NCI-H748 (cell line): ENCODE measurements at regions not wholly inside any gene's neighbourhood (a gene's known extent, or its start where the extent isn't known, plus 50 kb on each side); places are given as distances from the start of the nearest gene placed in this dataset.
"Not testable (repeated sequence)": the region's sequence is repeated elsewhere in the genome, so short reads cannot be mapped to it uniquely, and the experiment has no call there.

ENCODE experiments used
- DNase-seq: peaks from one replicate; lab custom pipeline; 2025; ENCODE audit not compliant: unreplicated experiment; lab: John Stamatoyannopoulos, UW

DNA sequence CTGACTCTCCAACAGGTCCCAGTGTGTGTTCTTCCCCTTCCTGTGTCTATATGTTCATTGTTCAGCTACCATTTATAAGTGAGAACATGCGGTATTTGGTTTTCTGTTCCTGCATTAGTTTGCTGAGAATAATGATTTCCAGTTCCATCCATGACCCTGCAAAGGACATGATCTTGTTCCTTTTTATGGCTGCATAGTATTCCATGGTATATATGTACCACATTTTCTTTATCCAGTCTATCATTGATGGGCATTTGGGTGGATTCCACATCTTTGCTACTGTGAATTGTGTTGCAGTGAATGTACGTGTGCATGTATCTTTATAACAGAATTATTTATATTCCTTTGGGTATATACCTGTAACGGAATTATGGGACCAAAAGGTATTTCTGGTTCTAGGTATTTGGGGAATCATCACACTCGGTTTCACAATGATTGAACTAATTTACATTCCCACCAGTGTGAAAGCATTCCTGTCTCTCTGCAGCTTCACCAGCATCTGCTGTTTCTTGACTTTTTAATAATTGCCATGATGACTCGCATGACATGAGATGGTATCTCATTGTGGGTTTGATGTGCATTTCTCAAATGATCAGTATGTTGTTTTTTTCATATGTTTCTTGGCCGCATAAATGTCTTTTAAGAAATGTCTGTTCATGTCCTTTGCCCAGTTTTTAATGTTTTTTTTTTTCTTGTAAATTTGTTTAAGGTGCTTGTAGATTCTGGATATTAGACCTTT, 60.2 kb downstream of the LSMEM1 start:
- DNase-seq, result no peak

DNA sequence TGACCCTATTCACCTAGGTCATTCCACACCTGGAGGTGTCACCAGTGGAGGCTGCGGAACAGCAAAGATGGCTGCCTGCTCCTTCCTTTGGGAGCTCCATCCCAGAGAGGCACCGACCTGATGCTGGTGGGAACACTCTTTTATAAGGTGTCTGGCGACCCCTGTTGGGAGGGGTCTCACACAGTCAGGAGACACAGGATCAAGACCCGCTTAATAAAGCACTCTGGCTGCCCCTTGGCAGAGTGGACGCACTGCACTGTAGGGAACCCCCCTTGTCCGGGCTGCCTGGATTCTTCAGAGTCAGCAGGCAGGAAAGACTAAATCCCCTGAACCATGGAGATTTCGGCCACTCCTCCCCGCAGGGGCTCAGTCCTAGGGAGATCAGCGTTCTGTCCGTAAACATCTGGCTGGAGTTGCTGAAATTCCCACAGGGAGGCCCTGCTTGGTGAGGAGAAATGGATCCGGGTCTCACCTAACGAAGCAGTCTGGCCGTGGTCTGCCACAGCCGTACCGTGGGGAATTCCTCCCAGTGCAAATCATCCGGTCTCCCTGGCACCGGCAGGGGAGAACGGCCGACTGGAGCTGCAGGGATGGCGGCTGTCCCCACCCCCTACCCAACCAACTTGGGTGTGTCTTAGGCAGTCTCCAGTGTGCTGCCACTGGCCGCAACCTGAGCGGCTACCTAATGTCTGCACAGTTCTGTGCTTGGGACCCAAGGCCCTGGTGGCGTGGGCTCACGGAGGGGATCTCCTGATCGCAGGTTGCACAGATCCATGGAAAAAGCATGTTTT, 66.1 kb downstream of the LSMEM1 start:
- DNase-seq, result peak; percentile 36

DNA sequence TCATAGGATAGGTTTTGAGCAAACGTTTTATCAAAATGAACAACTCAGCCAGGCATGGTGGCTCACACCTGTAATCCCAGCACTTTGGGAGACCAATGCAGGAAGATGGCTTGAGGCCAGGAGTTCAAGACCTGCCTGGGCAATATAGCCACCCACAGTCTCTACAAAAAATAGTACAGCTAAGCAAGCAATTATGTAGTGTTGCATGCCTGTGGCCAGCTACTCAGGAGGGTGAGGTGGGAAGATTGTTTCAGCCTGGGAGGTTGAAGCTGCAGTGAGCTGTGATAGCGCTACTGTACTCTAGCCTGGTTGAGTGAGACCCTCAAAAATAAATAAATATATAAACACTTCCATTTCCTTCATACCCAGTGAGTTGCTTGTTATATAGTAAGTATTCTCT, 67.1 kb downstream of the LSMEM1 start:
- DNase-seq, result no peak

DNA sequence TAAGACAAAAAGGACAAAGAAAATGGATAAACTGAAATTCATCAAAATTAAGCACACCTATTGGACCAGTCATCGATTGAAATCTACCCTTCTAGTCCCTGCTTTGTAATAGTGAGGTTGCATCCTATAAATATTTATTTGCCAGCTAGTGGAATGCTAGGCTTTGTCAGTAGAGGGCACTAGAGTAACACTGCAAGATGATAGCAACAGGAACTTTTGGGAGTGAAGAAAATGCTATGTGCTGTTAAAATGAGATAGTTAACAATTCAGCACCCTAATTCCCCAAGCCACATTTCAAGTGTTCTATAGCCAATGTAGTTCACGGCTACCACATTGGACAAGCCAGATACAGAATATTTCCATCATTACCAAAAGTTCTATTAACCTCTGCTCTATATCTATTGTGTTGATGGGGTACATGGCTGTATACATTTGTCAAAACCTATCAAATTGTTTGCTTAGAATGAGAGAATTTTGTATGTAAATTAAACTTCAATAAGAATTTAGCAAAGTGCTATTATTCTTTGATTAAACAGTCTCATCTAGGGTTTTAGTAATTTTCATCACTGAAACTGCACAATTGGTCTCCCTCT, 69.8 kb downstream of the LSMEM1 start:
- peak; percentile 57 for DNase-seq

DNA sequence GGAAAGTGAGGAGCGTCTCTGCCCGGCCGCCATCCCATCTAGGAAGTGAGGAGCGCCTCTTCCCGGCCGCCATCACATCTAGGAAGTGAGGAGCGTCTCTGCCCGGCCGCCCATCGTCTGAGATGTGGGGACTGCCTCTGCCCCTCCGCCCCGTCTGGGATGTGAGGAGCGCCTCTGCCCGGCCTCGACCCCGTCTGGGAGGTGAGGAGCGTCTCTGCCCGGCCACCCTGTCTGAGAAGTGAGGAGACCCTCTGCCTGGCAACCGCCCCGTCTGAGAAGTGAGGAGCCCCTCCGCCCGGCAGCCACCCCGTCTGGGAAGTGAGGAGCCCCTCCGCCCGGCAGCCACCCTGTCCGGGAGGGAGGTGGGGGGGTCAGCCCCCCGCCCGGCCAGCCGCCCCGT, 70.7 kb downstream of the LSMEM1 start:
- not testable (repeated sequence) for DNase-seq

DNA sequence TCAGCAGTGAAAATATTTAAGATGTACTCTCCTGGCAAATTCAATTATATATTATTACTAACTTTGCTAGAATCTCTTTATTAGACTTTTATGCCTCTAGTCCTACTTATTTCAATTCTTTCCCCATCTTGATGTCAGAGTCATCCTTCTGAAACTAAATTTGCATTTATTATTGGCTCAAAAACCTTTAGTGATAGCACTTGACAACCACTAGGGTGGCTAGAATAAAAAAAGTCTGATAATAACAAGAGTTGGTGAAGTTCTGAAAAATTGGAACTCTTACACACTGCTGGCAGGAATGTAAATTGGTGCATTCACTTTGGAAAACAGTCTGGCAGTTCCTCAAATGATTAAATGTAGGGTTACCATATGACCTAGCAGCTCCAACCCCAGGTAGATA, 73.8 kb downstream of the LSMEM1 start:
- DNase-seq, result no peak

DNA sequence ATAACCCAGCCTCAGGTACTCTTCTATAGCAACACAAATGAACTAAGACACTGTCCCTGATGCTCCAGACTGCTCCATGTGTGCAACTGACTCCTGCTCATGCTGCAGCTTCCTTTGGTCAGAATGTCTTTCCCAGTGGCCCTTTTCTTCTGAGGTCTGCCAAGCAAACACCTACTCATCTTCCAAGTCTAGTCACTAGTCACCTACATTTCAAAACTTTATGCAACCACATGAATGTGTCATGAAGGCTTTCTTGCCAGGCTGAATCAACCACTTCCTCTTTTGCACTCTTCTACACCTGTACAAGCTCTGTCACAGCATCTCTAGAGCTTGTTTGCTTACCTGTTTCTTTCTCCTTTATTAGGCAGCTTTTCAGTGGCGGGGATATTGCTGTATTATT, 75.8 kb downstream of the LSMEM1 start:
- DNase-seq, result no peak

DNA sequence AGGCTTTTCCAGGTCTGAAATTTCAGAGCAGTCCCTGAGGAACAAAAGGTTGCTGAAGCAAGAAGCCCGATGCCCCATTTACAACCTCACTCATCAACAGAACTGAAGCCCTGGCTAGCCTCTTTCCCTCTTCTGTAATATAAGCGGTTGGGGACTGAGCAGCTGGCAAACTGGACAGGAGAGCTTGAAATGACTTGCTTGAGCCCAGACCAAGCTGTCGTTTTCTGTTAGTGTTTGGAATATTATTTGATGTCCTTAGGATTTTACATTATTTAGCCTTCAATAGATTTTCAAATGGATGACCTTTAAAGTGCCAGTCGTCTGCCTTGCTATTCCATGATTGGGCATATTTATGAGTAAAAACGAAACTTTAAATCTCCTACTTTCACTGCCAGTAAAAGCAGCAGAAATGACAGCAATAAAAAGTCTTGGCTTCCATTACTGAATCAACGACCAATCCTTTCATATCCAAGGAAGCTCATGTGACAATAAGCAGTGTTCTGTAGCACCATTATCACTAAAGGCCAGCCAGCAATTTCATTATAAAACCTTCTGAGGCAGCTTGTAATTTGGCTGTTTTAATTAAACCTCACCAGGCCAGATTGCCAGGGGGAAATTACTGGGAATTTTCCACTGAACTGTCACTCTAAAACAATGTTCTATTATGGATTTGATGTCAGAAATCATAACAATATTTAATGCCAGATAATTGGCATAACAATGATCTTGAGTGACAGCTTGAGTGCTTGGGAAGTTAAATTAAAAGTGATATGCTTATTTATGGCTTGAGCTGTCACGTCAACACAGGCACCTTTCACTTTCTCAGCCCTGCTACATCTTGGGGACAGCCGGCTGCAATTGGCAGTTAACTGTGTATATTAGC, 85.9 kb downstream of the LSMEM1 start:
- DNase-seq, result peak; percentile 37

DNA sequence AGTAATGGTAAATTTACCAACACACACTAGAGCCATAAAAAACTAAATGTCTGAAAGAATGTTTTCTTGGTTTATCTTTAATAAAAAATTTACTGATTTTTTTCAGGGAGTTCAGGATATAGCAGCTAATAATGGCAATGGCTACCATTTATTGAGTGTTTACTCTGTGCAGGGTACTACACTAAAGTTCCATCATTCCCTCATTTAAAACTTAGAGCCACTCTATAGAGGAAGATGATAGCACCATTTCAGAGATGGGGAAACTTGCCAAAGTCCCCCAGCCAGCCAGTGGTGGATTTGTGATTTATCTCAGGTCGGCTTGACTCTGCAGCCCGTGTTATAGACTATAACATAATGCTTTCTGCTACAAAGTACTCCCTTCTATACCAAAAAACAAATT, 86.6 kb downstream of the LSMEM1 start:
- no peak for DNase-seq

DNA sequence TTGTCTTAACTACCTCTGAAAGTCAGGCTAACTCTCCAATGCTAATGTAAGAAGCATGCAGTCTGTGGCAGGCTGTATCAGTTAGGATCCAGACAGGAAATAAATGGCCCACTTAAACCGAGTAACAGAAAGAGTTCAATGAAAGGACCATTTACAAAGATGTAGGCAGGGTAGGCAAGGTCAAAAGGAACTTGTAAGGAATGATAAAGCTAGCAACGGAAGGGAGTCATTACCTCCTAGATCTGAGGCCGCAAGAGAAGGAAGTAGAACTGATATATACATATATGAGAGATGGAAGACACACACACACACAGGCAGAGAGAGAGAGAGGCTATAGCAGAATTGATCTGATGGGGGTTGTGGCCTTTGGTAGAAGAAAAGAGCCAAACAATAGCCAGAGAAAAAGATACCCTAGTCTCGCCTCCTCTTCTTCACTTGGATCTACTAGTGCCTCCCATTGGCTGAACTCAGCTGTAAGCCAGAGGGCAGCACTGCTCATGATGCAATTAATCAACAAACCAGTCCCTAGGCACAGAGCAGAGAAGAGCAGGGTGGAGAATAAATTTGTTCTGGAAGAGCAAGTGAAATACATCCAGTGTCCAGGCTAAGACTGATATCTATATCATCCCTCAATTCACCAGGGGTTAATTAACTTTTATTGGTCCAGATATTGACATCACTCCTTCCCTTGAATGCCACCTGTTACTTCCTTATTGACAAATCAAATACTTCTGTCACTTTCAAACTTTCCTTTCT, 91.2 kb downstream of the LSMEM1 start:
- DNase-seq, result peak; percentile 40

DNA sequence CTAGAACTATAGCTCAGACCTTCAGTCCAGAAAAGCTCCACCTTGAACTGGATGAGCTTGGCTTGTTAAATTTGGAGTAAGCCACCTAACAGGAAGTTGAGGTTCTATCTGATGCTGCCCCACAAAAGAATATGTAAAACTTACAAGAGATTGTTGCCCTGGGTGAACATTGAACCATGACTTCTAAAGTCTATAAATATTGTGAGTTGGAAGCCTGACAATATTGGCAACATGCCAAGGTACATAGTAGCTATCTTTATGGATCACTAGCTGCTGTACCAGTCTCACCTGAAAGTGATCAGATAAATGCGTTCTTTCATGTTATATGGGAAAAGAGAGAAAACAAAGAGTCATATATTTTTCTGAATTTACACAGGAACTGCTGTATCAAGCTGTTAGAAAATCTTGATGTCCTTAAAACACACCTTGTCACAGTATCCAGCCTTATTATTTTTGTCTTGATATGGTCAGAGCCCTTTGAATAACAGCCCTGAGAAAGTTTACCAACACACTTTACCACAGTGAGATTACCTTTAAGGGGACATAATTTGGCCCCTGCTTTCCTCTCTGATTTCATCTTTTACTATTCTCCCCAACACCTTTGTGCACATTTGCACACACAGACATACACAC, 92.0 kb downstream of the LSMEM1 start:
- peak; percentile 84 for DNase-seq

DNA sequence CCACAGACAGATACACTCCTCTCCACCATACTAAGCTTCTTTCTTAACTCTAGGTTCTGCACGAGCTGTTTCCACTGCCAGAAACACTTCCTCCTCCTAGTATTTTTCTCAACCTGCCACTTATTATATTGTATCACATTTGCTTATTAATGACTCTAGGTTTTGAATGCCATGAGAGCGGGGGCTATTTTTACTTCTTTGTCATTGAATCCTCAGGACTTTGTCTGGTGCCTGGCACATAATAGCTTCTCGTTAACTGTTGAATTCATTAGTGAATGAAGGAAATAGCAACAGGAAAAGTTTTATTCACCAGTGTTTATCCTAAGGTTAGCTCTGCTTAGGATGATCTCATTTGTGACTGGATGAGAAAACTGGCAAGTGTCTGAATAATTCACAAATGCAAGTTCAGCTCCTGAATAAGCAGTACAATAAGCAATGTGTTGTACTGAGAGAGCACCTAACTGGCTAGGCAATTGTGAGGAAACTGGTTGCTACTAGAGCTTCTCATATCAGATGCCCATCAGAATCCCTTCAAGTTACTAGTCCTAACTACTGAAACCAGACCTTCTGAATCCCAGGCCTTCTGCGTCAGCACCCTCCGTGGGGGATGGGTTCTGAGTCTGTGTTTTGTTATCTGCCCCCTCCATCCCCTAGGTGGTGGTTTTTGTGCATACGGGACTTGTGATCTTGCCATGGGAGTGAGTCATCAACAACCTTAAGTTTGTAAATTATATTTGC, 92.7 kb downstream of the LSMEM1 start:
- DNase-seq, result peak; percentile 30

DNA sequence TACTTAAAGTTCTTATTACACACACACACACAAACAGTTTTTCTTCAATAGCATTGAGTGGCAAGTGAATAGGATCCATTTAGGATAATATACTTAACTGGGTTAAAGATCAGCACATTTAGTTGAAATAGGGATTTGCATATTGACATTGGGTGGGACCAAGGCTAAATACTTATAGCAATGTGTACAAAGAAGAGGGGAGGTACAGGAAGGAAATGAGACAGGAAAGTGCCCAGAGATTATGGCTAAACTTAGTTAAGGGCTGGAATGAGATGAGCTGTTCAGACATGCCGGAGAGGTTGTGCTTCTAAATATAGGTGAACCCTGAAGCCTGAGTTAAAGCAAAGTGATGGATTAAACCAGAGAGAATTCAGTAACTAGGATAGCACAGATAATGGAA, 95.1 kb downstream of the LSMEM1 start:
- DNase-seq, result no peak

DNA sequence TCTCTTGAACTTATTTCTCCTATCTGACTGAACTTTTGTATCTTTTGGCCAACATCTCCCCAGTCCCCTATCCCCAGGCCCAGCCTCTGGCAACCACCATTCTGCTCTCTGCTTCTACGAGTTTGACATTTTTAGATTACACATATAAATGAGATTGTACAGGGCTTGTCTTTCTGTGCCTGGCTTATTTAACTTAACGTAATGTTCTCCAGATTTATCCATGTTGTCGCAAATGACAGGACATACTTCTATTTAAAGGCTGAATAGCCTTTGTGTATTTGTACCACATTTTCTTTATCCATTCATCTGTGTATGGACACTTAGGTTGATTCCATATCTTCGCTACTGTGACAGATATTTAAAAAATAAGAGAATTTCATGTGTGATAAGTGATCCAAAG, 98.6 kb downstream of the LSMEM1 start:
- DNase-seq, result no peak

DNA sequence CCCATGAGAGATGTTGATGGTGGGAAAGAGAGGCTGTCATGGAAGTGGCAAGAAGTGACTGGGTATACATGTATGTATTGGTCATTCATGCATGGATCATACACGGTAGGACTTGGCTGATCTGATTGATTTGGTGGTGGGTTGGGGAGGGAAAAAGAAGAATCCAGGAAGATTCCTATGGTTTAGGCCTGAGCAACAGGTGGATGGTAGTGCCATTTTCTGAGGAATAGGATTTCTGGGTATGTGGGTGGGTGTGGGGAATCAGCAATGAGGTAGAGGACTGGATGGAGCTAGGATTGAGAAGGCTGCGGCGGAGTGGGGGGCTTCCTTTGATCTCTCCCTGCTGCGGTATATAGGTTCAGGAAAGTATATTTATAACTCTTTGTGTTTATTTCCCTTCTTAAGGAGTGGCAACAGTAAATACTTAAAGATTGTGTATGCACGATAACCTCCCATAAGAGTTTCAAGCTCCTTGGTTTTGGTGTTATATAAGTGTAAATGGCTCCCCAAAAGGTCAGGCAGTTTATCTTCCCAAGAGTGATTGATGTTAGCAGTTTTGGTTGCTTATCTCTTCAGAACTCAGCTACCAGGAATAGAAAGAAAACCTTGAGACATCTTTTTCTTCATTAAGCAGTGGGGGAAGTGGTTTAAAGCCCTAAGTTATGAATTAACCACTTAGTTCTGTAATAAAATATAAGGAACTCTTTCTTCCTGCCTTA, 100.1 kb downstream of the LSMEM1 start:
- DNase-seq, result no peak

DNA sequence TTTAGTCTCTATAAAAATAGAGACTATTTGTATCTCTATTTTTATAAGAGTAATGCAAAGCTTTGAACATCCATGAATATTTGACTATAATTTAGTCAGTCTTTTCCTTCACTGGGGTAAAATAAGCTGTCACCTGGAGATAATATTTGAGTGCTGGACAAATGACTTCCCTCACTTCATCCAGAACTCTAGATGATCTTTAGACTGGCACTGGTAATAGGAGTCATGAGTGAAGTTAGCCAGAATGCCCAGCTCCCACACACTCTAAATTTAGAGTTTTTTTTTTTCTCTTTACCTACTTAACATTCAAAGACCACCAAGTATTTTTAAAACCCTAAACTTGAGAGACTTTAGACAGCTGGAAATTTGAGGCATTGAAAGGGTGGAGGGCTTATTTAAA, 100.7 kb downstream of the LSMEM1 start:
- no peak for DNase-seq

DNA sequence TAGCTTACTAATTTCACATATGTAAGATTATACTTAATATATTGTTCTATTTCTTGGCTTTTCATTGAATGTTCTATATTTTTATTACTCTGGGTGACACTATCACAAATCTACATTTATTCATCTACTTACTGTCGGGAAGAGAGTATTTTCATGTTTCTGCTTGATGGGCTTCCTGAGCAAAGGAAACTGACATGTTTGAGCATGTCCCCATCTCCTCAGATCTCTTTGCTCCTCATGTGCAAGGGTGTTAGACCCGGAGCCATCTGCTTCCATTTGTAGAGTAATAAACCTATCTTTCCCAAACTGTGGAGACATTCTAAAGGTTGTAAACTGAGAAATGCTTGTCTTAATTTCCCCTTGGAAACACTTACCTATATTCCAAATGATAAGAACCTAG, 103.5 kb downstream of the LSMEM1 start:
- DNase-seq, result no peak

DNA sequence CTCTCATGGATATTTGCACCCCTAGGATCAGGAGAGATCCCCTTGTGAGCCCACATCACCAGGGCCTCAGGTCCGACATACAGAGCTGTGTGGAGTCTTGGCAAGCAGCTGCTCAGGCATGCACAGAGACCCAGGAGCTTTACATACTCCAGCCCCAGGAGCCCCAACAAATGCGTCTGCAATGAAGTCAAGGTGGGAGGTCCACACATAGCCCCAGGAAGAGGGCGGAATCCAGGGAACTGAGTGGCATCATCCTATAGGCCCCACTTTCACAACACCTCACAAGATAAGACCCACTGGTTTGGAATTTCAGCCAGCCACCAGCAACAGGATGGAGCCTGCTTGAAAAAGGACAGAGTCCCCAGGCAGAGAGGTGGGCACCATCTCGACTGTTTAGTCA, 106.7 kb downstream of the LSMEM1 start:
- no peak for DNase-seq
